ENCODE measurements at regions not wholly inside any gene's neighbourhood (a gene's known extent, or its start where the extent isn't known, plus 50 kb on each side); places are given as distances from the start of the nearest gene placed in this dataset.
A peak's percentile ranks its signal among the peaks of the same experiment; 100 is the strongest.

DNA sequence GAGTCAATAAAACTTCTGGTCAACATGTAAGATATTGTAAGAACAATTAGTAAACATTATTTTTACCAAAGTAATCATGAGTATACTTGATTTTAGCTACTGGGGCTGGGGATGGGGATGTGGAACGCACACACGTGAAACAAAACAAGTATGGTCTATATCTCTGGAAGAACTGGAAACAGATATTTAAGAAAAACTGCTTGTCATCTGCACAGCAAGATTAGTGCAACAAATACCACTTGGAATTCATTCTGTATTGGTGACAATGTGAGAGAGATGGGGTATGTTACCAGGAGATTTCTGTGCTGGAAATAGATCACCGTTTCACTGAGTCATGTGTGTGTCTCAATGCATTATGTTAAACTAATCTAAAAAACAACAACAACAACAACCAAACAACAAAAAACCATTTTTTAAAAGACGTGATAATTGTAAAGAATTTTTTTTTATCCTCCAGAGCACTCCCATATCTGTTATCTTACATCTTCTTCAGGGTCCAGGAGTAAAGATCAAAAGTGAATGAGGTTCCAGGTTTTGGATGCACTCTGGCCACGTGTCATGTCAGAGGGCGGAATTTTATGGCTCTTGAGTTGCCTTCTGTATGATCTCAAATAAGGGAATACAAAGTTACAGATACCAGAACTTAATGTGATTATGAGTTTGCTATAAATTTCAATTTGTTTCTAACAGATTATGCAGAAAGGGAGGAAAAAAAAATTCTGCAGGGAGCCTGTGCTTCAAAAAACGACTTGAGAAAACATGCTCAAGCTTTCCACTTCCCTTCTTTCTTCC is 153.0 kb downstream of the BBOX1 start:
- DNase-seq (ENCODE audit: low read depth) = no peak

DNA sequence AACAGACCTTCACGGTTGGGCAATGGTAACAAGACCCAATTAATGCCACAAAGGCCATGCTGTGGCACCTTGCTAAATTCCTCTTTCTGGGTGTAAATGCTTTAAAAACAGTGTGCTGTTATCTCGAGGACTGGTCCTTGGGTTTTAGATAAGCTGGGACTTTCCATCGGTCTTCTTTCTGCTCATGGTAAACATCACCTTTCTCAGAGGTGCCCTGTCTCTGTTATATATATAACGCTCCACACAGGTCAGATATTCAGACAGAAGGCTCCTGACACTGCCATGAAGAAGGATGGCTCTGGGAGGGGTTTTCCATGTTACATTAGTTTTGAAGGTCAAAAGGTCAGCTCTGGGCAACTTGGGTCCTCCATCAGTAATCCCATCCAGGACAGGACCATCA is 151.6 kb downstream of the BBOX1 start:
- DNase-seq (ENCODE audit: low read depth) = no peak

DNA sequence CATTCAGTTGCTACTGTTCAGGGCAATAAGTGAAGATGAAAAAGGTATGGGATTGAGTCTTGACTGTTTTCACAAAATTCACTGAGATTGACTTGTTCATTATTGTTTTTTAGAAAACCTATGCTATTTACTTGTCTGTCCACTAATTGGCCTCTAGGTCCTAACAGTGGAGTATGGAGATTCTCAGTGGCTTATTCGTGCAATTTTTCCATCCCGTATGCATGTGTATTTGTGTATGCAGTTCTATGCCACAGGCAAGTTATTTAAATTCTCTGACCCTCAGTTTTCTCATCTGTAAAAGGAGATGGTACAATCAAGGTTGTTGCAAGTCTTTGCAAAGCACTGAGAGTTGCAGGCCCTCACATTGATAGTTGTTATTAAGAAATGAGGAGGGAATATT is 151.0 kb downstream of the BBOX1 start:
- no peak for DNase-seq (ENCODE audit: low read depth)

DNA sequence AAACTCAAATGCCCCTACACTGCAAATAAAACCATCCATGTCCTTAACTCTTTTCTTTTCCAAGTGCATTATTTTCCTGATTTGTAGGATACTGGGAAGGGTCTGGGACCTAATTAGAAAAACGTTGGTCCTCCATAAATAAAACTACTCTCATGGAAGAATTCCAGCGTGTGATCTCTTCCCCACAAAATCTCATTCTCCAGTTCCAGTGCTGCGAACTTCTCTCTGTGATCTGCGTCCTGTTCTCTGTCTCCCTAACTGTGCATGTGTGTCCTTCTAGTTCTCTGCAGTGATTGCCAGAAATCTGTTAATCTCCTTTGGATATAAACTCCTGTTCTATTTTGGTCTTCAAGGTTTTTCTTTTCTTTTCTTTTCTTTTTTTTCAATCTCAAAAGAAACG is 148.1 kb downstream of the BBOX1 start:
- no peak for DNase-seq (ENCODE audit: low read depth)

- no peak for DNase-seq (ENCODE audit: low read depth)
Measured at GRCh38 chr11:27187848-27188621, 147.4 kb downstream of the BBOX1 start.

DNA sequence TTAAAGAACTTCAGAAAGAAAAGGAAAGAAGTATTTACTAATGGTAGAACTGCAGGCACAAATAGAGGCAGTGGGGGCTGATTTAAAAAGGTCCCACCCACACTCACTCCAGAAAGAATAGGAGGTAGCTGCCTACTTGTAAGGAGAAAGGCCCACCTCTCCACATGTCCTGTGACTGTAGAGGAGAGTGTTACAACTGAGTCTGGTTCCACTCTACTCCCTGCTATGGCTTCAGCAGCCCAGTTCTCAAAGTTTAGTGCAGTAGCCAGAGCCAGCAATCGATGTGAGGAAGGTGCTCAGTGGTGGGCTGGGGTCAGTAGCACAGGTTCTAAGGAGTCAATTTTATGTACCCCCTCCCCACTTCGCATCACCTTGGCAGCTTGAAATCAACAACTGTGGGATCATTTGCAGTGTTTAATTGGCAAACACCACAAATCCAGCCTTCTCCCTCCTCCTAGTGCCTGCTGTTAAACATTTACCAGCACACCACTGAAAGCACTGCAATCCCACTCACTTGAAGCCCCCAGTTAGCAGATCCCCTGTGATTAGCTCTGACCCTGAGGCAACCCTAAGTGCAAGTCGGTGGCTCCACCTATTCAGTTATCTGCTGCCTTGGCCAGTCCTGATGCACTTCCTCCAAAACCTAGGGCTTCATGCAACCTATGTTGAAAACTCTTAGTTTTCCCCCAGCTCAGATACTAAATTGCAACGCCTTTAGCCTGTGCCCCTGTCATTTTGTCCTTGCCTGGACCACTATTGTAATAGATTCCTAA is 146.6 kb downstream of the BBOX1 start:
- DNase-seq (ENCODE audit: low read depth) = no peak

- no peak for DNase-seq (ENCODE audit: low read depth)
Measured at GRCh38 chr11:27186580-27186979, 146.0 kb downstream of the BBOX1 start.

GRCh38 chr11:27184458-27185312 is 144.1 kb downstream of the BBOX1 start:
- DNase-seq (ENCODE audit: low read depth) = no peak

- DNase-seq (ENCODE audit: low read depth) = peak; percentile 50
Measured at GRCh38 chr11:27183672-27184457, 143.2 kb downstream of the BBOX1 start.

DNA sequence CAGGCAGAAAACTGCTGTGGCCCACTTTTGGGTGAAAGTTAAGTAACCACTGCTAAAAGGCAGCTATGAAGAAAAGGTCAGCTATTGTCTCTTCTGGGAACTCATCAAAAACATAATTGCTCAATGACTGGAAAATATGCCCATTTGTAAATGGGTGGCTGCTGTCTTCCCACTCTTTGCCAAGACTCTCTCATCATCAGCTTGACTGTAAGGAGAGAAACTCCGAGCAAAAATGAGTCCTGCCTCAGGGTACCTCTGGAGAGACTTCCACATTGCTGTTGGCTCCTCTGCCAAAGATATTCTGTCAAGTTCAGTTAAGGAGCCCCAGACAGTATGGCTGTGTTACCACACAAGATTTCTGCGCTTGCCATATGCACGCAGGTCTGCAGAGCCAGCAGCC is 138.7 kb downstream of the BBOX1 start:
- no peak for DNase-seq (ENCODE audit: low read depth)

DNA sequence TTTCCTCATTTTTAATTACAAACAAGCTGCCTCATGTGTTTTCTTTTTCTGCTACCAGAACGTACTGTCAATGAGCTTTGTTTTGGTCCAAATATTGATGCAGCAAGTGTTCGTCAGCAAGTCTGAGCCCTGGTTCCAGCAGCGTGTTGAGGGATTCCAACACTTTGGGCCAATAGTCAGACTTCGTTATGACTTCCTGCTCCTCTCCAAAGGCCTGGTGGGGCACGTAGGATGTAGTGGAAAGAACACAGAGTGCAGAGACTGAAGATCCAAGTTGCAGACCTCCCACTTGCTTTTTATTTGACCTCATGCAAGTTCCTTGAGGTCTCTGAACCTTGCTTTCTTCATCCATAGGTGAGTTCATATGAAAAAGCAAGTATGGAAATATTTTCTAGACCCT is 138.2 kb downstream of the BBOX1 start:
- DNase-seq (ENCODE audit: low read depth) = no peak
